HCT116 (cell line): ENCODE measurements at regions not wholly inside any gene's neighbourhood (a gene's known extent, or its start where the extent isn't known, plus 50 kb on each side); places are given as distances from the start of the nearest gene placed in this dataset.

Source experiments
- REST ChIP-seq: IDR thresholded peaks from 2 replicates; pipeline ENCODE4 v1.6.1; 2012; ENCODE audit warnings: low read depth
- TF ChIP-seq, protein P1 (sequence below), 3 experiments: fragments of 200-600 bp in 1 of 3; sonication (generic) in 1 of 3; IDR thresholded peaks in 2 of 3; conservative IDR thresholded peaks in 1 of 3; 2 replicates each; pipeline ENCODE4 v1.5.1; 2012 to 2017; ENCODE audit warnings: low read depth in 2 of 3, low read length in 2 of 3, antibody characterized with exemption in 1 of 3, borderline replicate concordance in 1 of 3, control low read depth in 1 of 3, mild to moderate bottlenecking in 1 of 3, mixed read lengths in 1 of 3, mixed run types in 1 of 3, moderate library complexity in 1 of 3; ENCODE audit not compliant: insufficient read depth in 1 of 3

GRCh38 chr12:28938581-28939235 lies 210.4 kb upstream of the FAR2 start:
- TF ChIP-seq, protein P1, sequence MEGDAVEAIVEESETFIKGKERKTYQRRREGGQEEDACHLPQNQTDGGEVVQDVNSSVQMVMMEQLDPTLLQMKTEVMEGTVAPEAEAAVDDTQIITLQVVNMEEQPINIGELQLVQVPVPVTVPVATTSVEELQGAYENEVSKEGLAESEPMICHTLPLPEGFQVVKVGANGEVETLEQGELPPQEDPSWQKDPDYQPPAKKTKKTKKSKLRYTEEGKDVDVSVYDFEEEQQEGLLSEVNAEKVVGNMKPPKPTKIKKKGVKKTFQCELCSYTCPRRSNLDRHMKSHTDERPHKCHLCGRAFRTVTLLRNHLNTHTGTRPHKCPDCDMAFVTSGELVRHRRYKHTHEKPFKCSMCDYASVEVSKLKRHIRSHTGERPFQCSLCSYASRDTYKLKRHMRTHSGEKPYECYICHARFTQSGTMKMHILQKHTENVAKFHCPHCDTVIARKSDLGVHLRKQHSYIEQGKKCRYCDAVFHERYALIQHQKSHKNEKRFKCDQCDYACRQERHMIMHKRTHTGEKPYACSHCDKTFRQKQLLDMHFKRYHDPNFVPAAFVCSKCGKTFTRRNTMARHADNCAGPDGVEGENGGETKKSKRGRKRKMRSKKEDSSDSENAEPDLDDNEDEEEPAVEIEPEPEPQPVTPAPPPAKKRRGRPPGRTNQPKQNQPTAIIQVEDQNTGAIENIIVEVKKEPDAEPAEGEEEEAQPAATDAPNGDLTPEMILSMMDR (IDR thresholded peaks at IDR 0.05 in 2 of 3, conservative IDR thresholded peaks at IDR 0.05 in 1 of 3; ENCODE audit: borderline replicate concordance in 1 of 3, insufficient read depth in 1 of 3, low read depth in 2 of 3, low read length in 2 of 3): no peak
- TF ChIP-seq REST: no peak
